ENCODE measurements at regions not wholly inside any gene's neighbourhood (a gene's known extent, or its start where the extent isn't known, plus 50 kb on each side); places are given as distances from the start of the nearest gene placed in this dataset.

- Histone ChIP-seq H3K36me3 (ENCODE audit: insufficient read depth, low read length) (no peaks in the 10 kb centered on the region), H3K27me3 (ENCODE audit: insufficient read depth, low read length) (no peaks in the 10 kb centered on the region), H2AFZ (ENCODE audit: low read length) (no peak overlapping the region), H3K4me1 (ENCODE audit: insufficient read depth, low read length) (no peaks in the 10 kb centered on the region), H3K4me2 (ENCODE audit: insufficient read depth, low read length) (no peak overlapping the region), H3K4me3 (ENCODE audit: insufficient read depth, low read length) (no peak overlapping the region), H3K79me2 (ENCODE audit: insufficient read depth, low read length) (no peaks in the 10 kb centered on the region), H3K9me3 (ENCODE audit: low read depth, low read length) (no peaks in the 10 kb centered on the region), H3K27ac (ENCODE audit: low read depth, low read length) (no peak overlapping the region), H4K20me1 (ENCODE audit: insufficient read depth, low read length) (no peaks in the 10 kb centered on the region)
- no peak for DNase-seq (ENCODE audit: insufficient read length, low spot score, missing footprints)
- no peak for TF ChIP-seq CTCF (IDR thresholded peaks at IDR 0.05; ENCODE audit: extremely low read depth, low read depth, low read length)
These were observed 309.8 kb upstream of the HAND2 start for GRCh38 chr4:173839865-173840264.

- Histone ChIP-seq H3K79me2 (ENCODE audit: insufficient read depth, low read length) (no peaks in the 10 kb centered on the region), H3K4me1 (ENCODE audit: insufficient read depth, low read length) (no peaks in the 10 kb centered on the region)
These were observed 307.5 kb upstream of the HAND2 start for GRCh38 chr4:173837517-173837916.

GRCh38 chr4:173835903-173836302 lies 305.9 kb upstream of the HAND2 start:
- H3K9me3 ChIP-seq (ENCODE audit: low read depth, low read length), result no peaks in the 10 kb centered on the region
- H2AFZ ChIP-seq (ENCODE audit: low read length), result no peak overlapping the region
- H3K27ac ChIP-seq (ENCODE audit: low read depth, low read length), result no peak overlapping the region
- no peaks in the 10 kb centered on the region for H4K20me1 ChIP-seq (ENCODE audit: insufficient read depth, low read length)
- H3K79me2 ChIP-seq (ENCODE audit: insufficient read depth, low read length), result no peaks in the 10 kb centered on the region
- no peaks in the 10 kb centered on the region for H3K4me1 ChIP-seq (ENCODE audit: insufficient read depth, low read length)
- no peak overlapping the region for H3K4me2 ChIP-seq (ENCODE audit: insufficient read depth, low read length)
- no peaks in the 10 kb centered on the region for H3K36me3 ChIP-seq (ENCODE audit: insufficient read depth, low read length)
- peak; percentile 42 for DNase-seq (ENCODE audit: insufficient read length, low spot score, missing footprints)
- H3K27me3 ChIP-seq (ENCODE audit: insufficient read depth, low read length), result no peaks in the 10 kb centered on the region
- H3K4me3 ChIP-seq (ENCODE audit: insufficient read depth, low read length), result no peak overlapping the region
- no peak for TF ChIP-seq CTCF (IDR thresholded peaks at IDR 0.05; ENCODE audit: extremely low read depth, low read depth, low read length)

More at GRCh38 chr4:173837517-173837916, 307.5 kb upstream of the HAND2 start:
- no peak for TF ChIP-seq CTCF (IDR thresholded peaks at IDR 0.05; ENCODE audit: extremely low read depth, low read depth, low read length)
- no peak for DNase-seq (ENCODE audit: insufficient read length, low spot score, missing footprints)
- Histone ChIP-seq H3K27me3 (ENCODE audit: insufficient read depth, low read length) (no peaks in the 10 kb centered on the region), H3K4me3 (ENCODE audit: insufficient read depth, low read length) (no peak overlapping the region), H3K36me3 (ENCODE audit: insufficient read depth, low read length) (no peaks in the 10 kb centered on the region), H4K20me1 (ENCODE audit: insufficient read depth, low read length) (no peaks in the 10 kb centered on the region), H3K9me3 (ENCODE audit: low read depth, low read length) (no peaks in the 10 kb centered on the region), H3K4me2 (ENCODE audit: insufficient read depth, low read length) (no peak overlapping the region), H3K27ac (ENCODE audit: low read depth, low read length) (no peak overlapping the region), H2AFZ (ENCODE audit: low read length) (no peak overlapping the region)

GRCh38 chr4:173834151-173834550 lies 304.1 kb upstream of the HAND2 start:
- Histone ChIP-seq H4K20me1 (ENCODE audit: insufficient read depth, low read length) (no peaks in the 10 kb centered on the region), H3K4me2 (ENCODE audit: insufficient read depth, low read length) (no peak overlapping the region), H3K4me1 (ENCODE audit: insufficient read depth, low read length) (no peaks in the 10 kb centered on the region), H3K79me2 (ENCODE audit: insufficient read depth, low read length) (no peaks in the 10 kb centered on the region), H3K36me3 (ENCODE audit: insufficient read depth, low read length) (no peaks in the 10 kb centered on the region), H3K4me3 (ENCODE audit: insufficient read depth, low read length) (no peak overlapping the region), H3K9me3 (ENCODE audit: low read depth, low read length) (no peaks in the 10 kb centered on the region), H3K27ac (ENCODE audit: low read depth, low read length) (no peak overlapping the region), H3K27me3 (ENCODE audit: insufficient read depth, low read length) (no peaks in the 10 kb centered on the region), H2AFZ (ENCODE audit: low read length) (no peak overlapping the region)
- no peak for DNase-seq (ENCODE audit: insufficient read length, low spot score, missing footprints)
- TF ChIP-seq CTCF (IDR thresholded peaks at IDR 0.05; ENCODE audit: extremely low read depth, low read depth, low read length), result no peak
